Ecto neural progenitor cell (in vitro differentiated cells): ENCODE measurements at regions not wholly inside any gene's neighbourhood (a gene's known extent, or its start where the extent isn't known, plus 50 kb on each side); places are given as distances from the start of the nearest gene placed in this dataset.
"Not testable (repeated sequence)": the region's sequence is repeated elsewhere in the genome, so short reads cannot be mapped to it uniquely, and the experiment has no call there.

Source experiments
- DNase-seq: peaks from one replicate; pipeline ENCODE4 v3.0.0-alpha.2; 2018; ENCODE audit warnings: low spot score

- DNase-seq = no peak
Observed at GRCh38 chr14:57061009-57061711, 207.5 kb downstream of the EXOC5 start.

- DNase-seq = no peak
Observed at GRCh38 chr14:57060276-57060955, 208.3 kb downstream of the EXOC5 start.

- no peak for DNase-seq
Observed at GRCh38 chr14:57058319-57058718, 210.4 kb downstream of the EXOC5 start.

GRCh38 chr14:57057803-57058202 is 210.9 kb downstream of the EXOC5 start:
- no peak for DNase-seq

GRCh38 chr14:57056522-57056921 is 212.2 kb downstream of the EXOC5 start:
- DNase-seq = not testable (repeated sequence)

GRCh38 chr14:57052705-57053302 is 215.9 kb downstream of the EXOC5 start:
- DNase-seq = no peak

- DNase-seq = no peak
Observed at GRCh38 chr14:57051633-57052032, 217.1 kb downstream of the EXOC5 start.

- DNase-seq = no peak
Observed at GRCh38 chr14:57049848-57050247, 218.9 kb downstream of the EXOC5 start.

- no peak for DNase-seq
Observed at GRCh38 chr14:57046175-57046574, 222.5 kb downstream of the EXOC5 start.

GRCh38 chr14:57044101-57044973 is 224.4 kb downstream of the EXOC5 start:
- not testable (repeated sequence) for DNase-seq

- no peak for DNase-seq
Observed at GRCh38 chr14:57038689-57039088, 228.4 kb upstream of the OTX2 start.

- DNase-seq = no peak
Observed at GRCh38 chr14:57031474-57031873, 221.2 kb upstream of the OTX2 start.

GRCh38 chr14:57029620-57030253 is 219.5 kb upstream of the OTX2 start:
- no peak for DNase-seq

- DNase-seq = no peak
Observed at GRCh38 chr14:57025456-57025855, 215.2 kb upstream of the OTX2 start.

- no peak for DNase-seq
Observed at GRCh38 chr14:57022608-57023007, 212.3 kb upstream of the OTX2 start.

GRCh38 chr14:57018065-57018464 is 207.8 kb upstream of the OTX2 start:
- no peak for DNase-seq

- DNase-seq = no peak
Observed at GRCh38 chr14:57013987-57014386, 203.7 kb upstream of the OTX2 start.

- no peak for DNase-seq
Observed at GRCh38 chr14:57009585-57010515, 199.6 kb upstream of the OTX2 start.

- DNase-seq = no peak
Observed at GRCh38 chr14:57008534-57008933, 198.3 kb upstream of the OTX2 start.

GRCh38 chr14:56998728-56999127 is 188.4 kb upstream of the OTX2 start:
- DNase-seq = no peak
